Left renal pelvis (tissue), 4 donors: ENCODE measurements at regions not wholly inside any gene's neighbourhood (a gene's known extent, or its start where the extent isn't known, plus 50 kb on each side); places are given as distances from the start of the nearest gene placed in this dataset.
"Not testable (repeated sequence)": the region's sequence is repeated elsewhere in the genome, so short reads cannot be mapped to it uniquely, and the experiment has no call there.

Experiments
- DNase-seq, 4 donors: peaks; one replicate each; pipeline ENCODE4 v3.0.0-alpha.2; 2013; ENCODE audit warnings: low read depth in 4 of 4, low spot score in 3 of 4

GRCh38 chrX:3443184-3443583, 96.7 kb upstream of the MXRA5 start:
- DNase-seq = no peak

- DNase-seq = no peak
Measured at GRCh38 chrX:3442691-3443090, 96.2 kb upstream of the MXRA5 start.

GRCh38 chrX:3440981-3441380, 94.5 kb upstream of the MXRA5 start:
- DNase-seq = no peak

GRCh38 chrX:3435916-3436315, 89.5 kb upstream of the MXRA5 start:
- DNase-seq = not testable (repeated sequence)

- no peak for DNase-seq
Measured at GRCh38 chrX:3435057-3435456, 88.6 kb upstream of the MXRA5 start.

GRCh38 chrX:3428792-3429191, 82.3 kb upstream of the MXRA5 start:
- DNase-seq = no peak

GRCh38 chrX:3426552-3426951, 80.1 kb upstream of the MXRA5 start:
- no peak for DNase-seq

GRCh38 chrX:3425031-3425430, 78.6 kb upstream of the MXRA5 start:
- peak in 1 of 4 donors; percentile 2 for DNase-seq

GRCh38 chrX:3420316-3420715, 73.9 kb upstream of the MXRA5 start:
- DNase-seq = no peak

- no peak for DNase-seq
Measured at GRCh38 chrX:3415011-3415410, 68.6 kb upstream of the MXRA5 start.

GRCh38 chrX:3411626-3412025, 65.2 kb upstream of the MXRA5 start:
- DNase-seq = not testable (repeated sequence)

- not testable (repeated sequence) for DNase-seq
Measured at GRCh38 chrX:3409936-3410335, 63.5 kb upstream of the MXRA5 start.

GRCh38 chrX:3407781-3408180, 61.3 kb upstream of the MXRA5 start:
- DNase-seq = no peak

- DNase-seq = no peak
Measured at GRCh38 chrX:3407121-3407520, 60.7 kb upstream of the MXRA5 start.

- DNase-seq = no peak
Measured at GRCh38 chrX:3403748-3404147, 57.3 kb upstream of the MXRA5 start.
